Stomach (tissue), 8 donors: ENCODE measurements at regions not wholly inside any gene's neighbourhood (a gene's known extent, or its start where the extent isn't known, plus 50 kb on each side); places are given as distances from the start of the nearest gene placed in this dataset.

Experiments
- DNase-seq, 2 donors: peaks; one replicate each; pipeline versions ENCODE4 v3.0.0 to v3.0.0-alpha.2; 2013 to 2019
- H3K27ac ChIP-seq, 5 donors: fragments of 200-600 bp in 4 of 5; sonication (generic) in 4 of 5; one replicate each; pipeline ENCODE4 v1.5.1; 2013 to 2019; ENCODE audit warnings: mild to moderate bottlenecking in 1 of 5, moderate library complexity in 1 of 5
- H3K27me3 ChIP-seq, 3 donors: fragments of 200-600 bp; sonication (generic); one replicate each; pipeline ENCODE4 v1.5.1; 2017 to 2019; ENCODE audit warnings: mixed run types in 1 of 3
- H3K36me3 ChIP-seq, 4 donors: fragments of 200-600 bp; sonication (generic); 1 replicate in 3 of 4; 2 replicates in 1 of 4; pipeline ENCODE4 v1.5.1; 2016 to 2019
- H3K4me1 ChIP-seq, 4 donors: fragments of 200-600 bp; sonication (generic); one replicate each; pipeline ENCODE4 v1.5.1; 2016 to 2019
- H3K4me3 ChIP-seq, 4 donors: fragments of 200-600 bp; sonication (generic) in 3 of 4; one replicate each; pipeline ENCODE4 v1.5.1; 2016 to 2019; ENCODE audit warnings: mild to moderate bottlenecking in 1 of 4
- H3K9me3 ChIP-seq, 4 donors: fragments of 200-600 bp; sonication (generic); one replicate each; pipeline ENCODE4 v1.5.1; 2016 to 2019
- EP300 ChIP-seq: sonication (generic); formaldehyde crosslinking; IDR thresholded peaks from one replicate; pipeline ENCODE4 v1.6.1; 2017; ENCODE audit warnings: antibody characterized with exemption
- POLR2A ChIP-seq, 4 donors: fragments of 450-650 bp; IDR thresholded peaks; one replicate each; pipeline ENCODE4 v1.6.1; 2016; ENCODE audit warnings: antibody characterized with exemption in 4 of 4, control low read depth in 2 of 4, mild to moderate bottlenecking in 1 of 4, moderate library complexity in 1 of 4
- POLR2AphosphoS5 ChIP-seq, 3 donors: sonication (generic); formaldehyde crosslinking; IDR thresholded peaks; one replicate each; pipeline ENCODE4 v1.6.1; 2016; ENCODE audit warnings: antibody characterized with exemption in 3 of 3
- WGBS, 5 donors: extraction: QIAGEN DNeasy Blood & Tissue Kit in 3 of 5; methylation state at CpG; one replicate each; pipeline versions ENCODE4 v1.1.5 to v1.1.7; 2013 to 2018; 5-methylcytosine and 5-hydroxymethylcytosine counted together
- intact Hi-C: fragments of 100-400 bp; cut with DNase I; formaldehyde crosslinking; loops from one replicate; pipeline ENCODE4 v1.15.1; 2023; ENCODE audit warnings: low total_unique reads
- TF ChIP-seq, protein P1 (sequence below), 7 experiments: fragments of 450-650 bp in 4 of 7; fragments of 200-600 bp in 3 of 7; sonication (generic) in 3 of 7; IDR thresholded peaks; one replicate each; pipeline ENCODE4 v1.5.1; 2016 to 2019; ENCODE audit warnings: antibody characterized with exemption in 7 of 7, control low read depth in 2 of 7, mild to moderate bottlenecking in 1 of 7
- donor health status: healthy with polysubstance abuse.
- donor health status: Bipolar disorder and iron deficiency.
- donor health status: healthy.

DNA sequence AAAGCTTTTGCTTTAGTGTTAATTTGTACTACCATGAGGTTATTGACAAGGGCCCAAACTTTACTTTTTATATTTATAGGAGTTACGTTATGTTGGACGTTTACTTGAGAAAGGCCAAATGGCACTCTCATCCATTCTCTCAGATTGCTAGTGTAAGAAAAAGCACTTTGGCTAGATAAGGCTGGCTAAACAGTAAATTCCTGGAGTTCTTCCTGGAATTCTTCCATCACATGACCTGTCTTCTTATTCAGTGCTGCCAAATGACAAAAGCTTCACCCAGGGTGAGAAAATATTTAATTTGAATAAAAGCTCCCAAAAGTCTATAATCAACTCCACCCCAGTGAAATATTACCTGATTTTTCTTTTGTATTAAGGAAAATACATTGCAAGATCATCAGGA lies 1568.9 kb upstream of the ACO1 start:
- H3K4me1 ChIP-seq = no peaks in the 10 kb centered on the region
- no peaks in the 10 kb centered on the region for H3K27me3 ChIP-seq
- WGBS, 5 donors = 15 to 31% (median 16%) methylated on average over 2 of the region's 2 CpGs
- H3K9me3 ChIP-seq = no peaks in the 10 kb centered on the region
- no peaks in the 10 kb centered on the region for H3K36me3 ChIP-seq
- no peak overlapping the region for H3K27ac ChIP-seq
- peak in 1 of 2 donors; percentile 19 for DNase-seq
- intact Hi-C loops = no loop called here
- TF ChIP-seq EP300 (no peak), POLR2AphosphoS5 (IDR thresholded peaks at IDR 0.05) (no peak)
- TF ChIP-seq, protein P1, sequence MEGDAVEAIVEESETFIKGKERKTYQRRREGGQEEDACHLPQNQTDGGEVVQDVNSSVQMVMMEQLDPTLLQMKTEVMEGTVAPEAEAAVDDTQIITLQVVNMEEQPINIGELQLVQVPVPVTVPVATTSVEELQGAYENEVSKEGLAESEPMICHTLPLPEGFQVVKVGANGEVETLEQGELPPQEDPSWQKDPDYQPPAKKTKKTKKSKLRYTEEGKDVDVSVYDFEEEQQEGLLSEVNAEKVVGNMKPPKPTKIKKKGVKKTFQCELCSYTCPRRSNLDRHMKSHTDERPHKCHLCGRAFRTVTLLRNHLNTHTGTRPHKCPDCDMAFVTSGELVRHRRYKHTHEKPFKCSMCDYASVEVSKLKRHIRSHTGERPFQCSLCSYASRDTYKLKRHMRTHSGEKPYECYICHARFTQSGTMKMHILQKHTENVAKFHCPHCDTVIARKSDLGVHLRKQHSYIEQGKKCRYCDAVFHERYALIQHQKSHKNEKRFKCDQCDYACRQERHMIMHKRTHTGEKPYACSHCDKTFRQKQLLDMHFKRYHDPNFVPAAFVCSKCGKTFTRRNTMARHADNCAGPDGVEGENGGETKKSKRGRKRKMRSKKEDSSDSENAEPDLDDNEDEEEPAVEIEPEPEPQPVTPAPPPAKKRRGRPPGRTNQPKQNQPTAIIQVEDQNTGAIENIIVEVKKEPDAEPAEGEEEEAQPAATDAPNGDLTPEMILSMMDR (IDR thresholded peaks at IDR 0.05) = no peak
- no peak overlapping the region for H3K4me3 ChIP-seq

GRCh38 chr9:30845136-30845535 lies 1539.3 kb upstream of the ACO1 start:
- no peak for DNase-seq
- 55 to 68% (median 65%) methylated on average over 1 of the region's 1 CpG for WGBS, 5 donors
- intact Hi-C loops = no loop called here
- Histone ChIP-seq H3K4me3 (no peak overlapping the region), H3K27me3 (no peaks in the 10 kb centered on the region), H3K4me1 (no peaks in the 10 kb centered on the region), H3K36me3 (no peaks in the 10 kb centered on the region), H3K9me3 (no peaks in the 10 kb centered on the region), H3K27ac (no peak overlapping the region)
- TF ChIP-seq, protein P1 (IDR thresholded peaks at IDR 0.05) = no peak
- TF ChIP-seq EP300 (no peak), POLR2A (IDR thresholded peaks at IDR 0.05) (no peak), POLR2AphosphoS5 (IDR thresholded peaks at IDR 0.05) (no peak)

- peaks cover 0 to 7% (median 4%) of the 10 kb centered on the region in 4 donors for H3K9me3 ChIP-seq
- intact Hi-C loops = no loop called here
- no peak overlapping the region for H3K4me3 ChIP-seq
- no peak overlapping the region for H3K27ac ChIP-seq
- 45 to 60% (median 52%) methylated on average over 3 of the region's 3 CpGs for WGBS, 5 donors
- TF ChIP-seq POLR2A (IDR thresholded peaks at IDR 0.05) (no peak), EP300 (no peak), POLR2AphosphoS5 (IDR thresholded peaks at IDR 0.05) (no peak)
- TF ChIP-seq, protein P1 (IDR thresholded peaks at IDR 0.05) = no peak
- H3K36me3 ChIP-seq = no peaks in the 10 kb centered on the region
- H3K27me3 ChIP-seq = no peaks in the 10 kb centered on the region
- no peaks in the 10 kb centered on the region for H3K4me1 ChIP-seq
- peak in 1 of 2 donors; percentile 6 for DNase-seq
These were observed 1537.8 kb upstream of the ACO1 start for GRCh38 chr9:30846651-30847050.

- Histone ChIP-seq H3K27ac (no peak overlapping the region), H3K36me3 (no peaks in the 10 kb centered on the region), H3K9me3 (peaks cover 0 to 8% (median 6%) of the 10 kb centered on the region in 4 donors), H3K4me1 (no peaks in the 10 kb centered on the region), H3K4me3 (no peak overlapping the region), H3K27me3 (no peaks in the 10 kb centered on the region)
- TF ChIP-seq, protein P1 (IDR thresholded peaks at IDR 0.05) = no peak
- TF ChIP-seq POLR2A (IDR thresholded peaks at IDR 0.05) (no peak), POLR2AphosphoS5 (IDR thresholded peaks at IDR 0.05) (no peak), EP300 (no peak)
- no peak for DNase-seq
- intact Hi-C loops = no loop called here
These were observed 1532.8 kb upstream of the ACO1 start for GRCh38 chr9:30851600-30851999.
